ENCODE measurements at regions not wholly inside any gene's neighbourhood (a gene's known extent, or its start where the extent isn't known, plus 50 kb on each side); places are given as distances from the start of the nearest gene placed in this dataset.

DNA sequence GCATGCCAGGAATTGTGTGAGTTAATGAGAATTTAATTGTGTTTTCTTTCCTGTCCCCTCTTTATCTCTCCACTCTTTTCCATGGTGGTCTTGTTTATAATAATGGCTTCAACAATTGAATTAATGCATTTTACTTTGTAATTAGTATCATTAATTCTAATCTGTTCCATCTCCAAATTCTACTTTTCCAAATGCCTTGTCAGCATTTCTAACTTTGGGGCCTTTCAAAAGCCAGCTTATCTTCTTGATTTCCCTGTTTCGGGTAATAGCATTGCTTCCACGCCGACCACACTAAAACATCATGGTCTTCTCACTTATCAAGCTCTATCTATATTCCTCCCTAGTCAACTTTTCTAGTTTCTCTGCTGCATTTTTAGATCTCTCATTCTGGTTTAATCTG lies 54.2 kb upstream of the RMST start:
- TF ChIP-seq, protein P1, sequence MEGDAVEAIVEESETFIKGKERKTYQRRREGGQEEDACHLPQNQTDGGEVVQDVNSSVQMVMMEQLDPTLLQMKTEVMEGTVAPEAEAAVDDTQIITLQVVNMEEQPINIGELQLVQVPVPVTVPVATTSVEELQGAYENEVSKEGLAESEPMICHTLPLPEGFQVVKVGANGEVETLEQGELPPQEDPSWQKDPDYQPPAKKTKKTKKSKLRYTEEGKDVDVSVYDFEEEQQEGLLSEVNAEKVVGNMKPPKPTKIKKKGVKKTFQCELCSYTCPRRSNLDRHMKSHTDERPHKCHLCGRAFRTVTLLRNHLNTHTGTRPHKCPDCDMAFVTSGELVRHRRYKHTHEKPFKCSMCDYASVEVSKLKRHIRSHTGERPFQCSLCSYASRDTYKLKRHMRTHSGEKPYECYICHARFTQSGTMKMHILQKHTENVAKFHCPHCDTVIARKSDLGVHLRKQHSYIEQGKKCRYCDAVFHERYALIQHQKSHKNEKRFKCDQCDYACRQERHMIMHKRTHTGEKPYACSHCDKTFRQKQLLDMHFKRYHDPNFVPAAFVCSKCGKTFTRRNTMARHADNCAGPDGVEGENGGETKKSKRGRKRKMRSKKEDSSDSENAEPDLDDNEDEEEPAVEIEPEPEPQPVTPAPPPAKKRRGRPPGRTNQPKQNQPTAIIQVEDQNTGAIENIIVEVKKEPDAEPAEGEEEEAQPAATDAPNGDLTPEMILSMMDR (IDR thresholded peaks at IDR 0.05; ENCODE audit: extremely low read depth in 1 of 2, insufficient read depth in 1 of 2, low read depth in 1 of 2, low read length in 2 of 2), result no peak
- TF ChIP-seq GATA2 (IDR thresholded peaks at IDR 0.05; ENCODE audit: insufficient read depth, insufficient read length, low read depth, low read length), result no peak
